Transverse colon (tissue), 4 donors: ENCODE measurements at regions not wholly inside any gene's neighbourhood (a gene's known extent, or its start where the extent isn't known, plus 50 kb on each side); places are given as distances from the start of the nearest gene placed in this dataset.

Source experiments
- DNase-seq: peaks from one replicate; pipeline ENCODE4 v3.0.0-alpha.2; 2019
- H3K27ac ChIP-seq, 4 donors: fragments of 200-600 bp; sonication (generic); 2 replicates each; pipeline ENCODE4 v1.5.1; 2016 to 2018; ENCODE audit warnings: inconsistent platforms in 4 of 4
- H3K27me3 ChIP-seq: fragments of 200-600 bp; sonication (generic); 2 replicates; pipeline ENCODE4 v1.5.1; 2017; ENCODE audit warnings: inconsistent platforms
- H3K36me3 ChIP-seq, 4 donors: fragments of 200-600 bp; sonication (generic); 2 replicates each; pipeline ENCODE4 v1.5.1; 2017 to 2019; ENCODE audit warnings: inconsistent platforms in 4 of 4
- H3K4me1 ChIP-seq, 4 donors: fragments of 200-600 bp; sonication (generic); 2 replicates each; pipeline ENCODE4 v1.5.1; 2017 to 2020; ENCODE audit warnings: inconsistent platforms in 4 of 4
- H3K4me3 ChIP-seq, 4 donors: fragments of 200-600 bp; sonication (generic); 1 replicate in 1 of 4; 2 replicates in 3 of 4; pipeline versions ENCODE4 v1.5.1 to v1.6.1; 2017 to 2019; ENCODE audit warnings: inconsistent platforms in 4 of 4
- H3K9me3 ChIP-seq, 2 donors: fragments of 200-600 bp; sonication (generic); 2 replicates each; pipeline ENCODE4 v1.5.1; 2017 to 2019; ENCODE audit warnings: inconsistent platforms in 2 of 2
- EP300 ChIP-seq: sonication (generic); formaldehyde crosslinking; IDR thresholded peaks from one replicate; pipeline ENCODE4 v1.6.1; 2017; ENCODE audit warnings: antibody characterized with exemption, low read depth
- POLR2A ChIP-seq: fragments of 450-650 bp; IDR thresholded peaks from one replicate; pipeline ENCODE4 v1.6.1; 2016; ENCODE audit warnings: antibody characterized with exemption, mild to moderate bottlenecking, moderate library complexity
- POLR2AphosphoS5 ChIP-seq, 3 donors: sonication (generic); formaldehyde crosslinking; IDR thresholded peaks; one replicate each; pipeline ENCODE4 v1.6.1; 2016; ENCODE audit warnings: antibody characterized with exemption in 3 of 3
- WGBS, 2 donors: methylation state at CpG; one replicate each; pipeline ENCODE4 v1.1.5; 2018; ENCODE audit warnings: low coverage in 1 of 2; 5-methylcytosine and 5-hydroxymethylcytosine counted together
- in situ Hi-C, 4 donors: fragments of 200-750 bp; cut with MboI; loops; one replicate each; pipeline versions ENCODE4 v1.15.0 to v1.15.1; 2017; ENCODE audit warnings: low sequenced_read_pairs in 3 of 4, low pct_ligation_motif_present in 1 of 4, low pct_unique_long_range_greater_than_20kb in 1 of 4
- intact Hi-C: fragments of 100-400 bp; cut with DNase I; formaldehyde crosslinking; loops from one replicate; pipeline ENCODE4 v1.15.1; 2023; ENCODE audit warnings: low total_unique reads
- TF ChIP-seq, protein P1 (sequence below), 5 experiments: fragments of 200-600 bp in 3 of 5; fragments of 450-650 bp in 2 of 5; sonication (generic) in 3 of 5; IDR thresholded peaks; 1 replicate in 2 of 5; 2 replicates in 3 of 5; pipeline ENCODE4 v1.5.1; 2016 to 2017; ENCODE audit warnings: antibody characterized with exemption in 5 of 5, inconsistent platforms in 3 of 5, mild to moderate bottlenecking in 2 of 5, moderate library complexity in 1 of 5

DNA sequence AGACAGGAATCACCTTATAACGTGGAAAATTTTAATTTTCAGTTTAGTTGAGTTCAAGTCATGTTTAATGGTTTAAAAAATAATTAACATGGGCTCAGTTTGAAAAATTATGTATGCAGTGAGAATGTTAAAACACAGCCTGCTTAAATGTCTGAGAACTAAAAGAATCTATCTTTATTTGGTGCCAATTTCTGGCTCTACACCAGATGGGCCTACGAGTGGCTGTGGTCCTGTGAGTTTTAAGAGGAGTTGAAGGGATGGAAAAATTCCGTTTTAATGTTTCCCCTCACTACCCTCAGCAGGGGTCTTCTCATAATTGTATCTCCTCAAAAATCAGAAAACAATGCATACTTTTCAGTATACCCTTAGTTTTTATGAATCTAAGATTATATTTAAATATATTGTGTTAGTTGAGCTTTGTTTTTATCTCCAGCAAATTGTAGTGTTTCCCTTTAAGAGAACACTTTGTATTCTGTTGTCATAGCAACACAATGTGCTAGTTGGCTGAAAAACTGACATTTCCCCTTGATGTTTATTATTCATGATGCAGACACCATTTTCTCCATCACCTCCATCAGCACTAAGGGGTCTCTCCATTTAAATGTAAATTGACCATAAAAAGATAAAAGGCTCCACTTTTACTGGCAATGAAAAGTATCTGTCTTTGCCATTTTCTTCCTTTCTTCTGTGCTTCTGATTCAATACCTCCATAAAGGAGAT lies 393.5 kb upstream of the GRIA3 start:
- intact Hi-C loops: no loop called here

DNA sequence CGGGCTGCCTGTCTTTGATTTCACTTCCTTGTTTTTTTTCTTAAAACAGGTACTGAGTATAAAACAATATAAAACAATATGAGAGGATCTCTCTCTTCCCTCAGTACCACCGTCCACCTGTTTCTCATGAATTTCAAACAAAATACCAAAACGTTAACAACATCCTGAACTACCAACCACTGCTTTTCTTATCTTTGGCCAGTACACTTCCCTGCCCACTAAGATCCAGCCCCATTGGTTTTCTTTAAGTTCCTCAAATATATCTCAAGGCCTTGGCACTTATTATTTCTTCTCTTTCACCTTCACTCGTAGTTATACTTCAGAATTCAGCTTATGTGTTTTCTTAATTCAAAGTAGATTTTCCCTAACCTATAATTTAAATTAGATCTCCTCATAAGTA lies 370.2 kb upstream of the GRIA3 start:
- 60% methylated on average over 4 of the region's 4 CpGs; no CpG with 5 or more reads in 1 of the 2 donors for WGBS, 2 donors
- no peaks in the 10 kb centered on the region for H3K9me3 ChIP-seq
- H3K27ac ChIP-seq: no peak overlapping the region
- no peaks in the 10 kb centered on the region for H3K36me3 ChIP-seq
- DNase-seq: no peak
- intact Hi-C loops: no loop called here
- no peaks in the 10 kb centered on the region for H3K4me1 ChIP-seq
- no peak overlapping the region for H3K4me3 ChIP-seq
- in situ Hi-C loops: no loop called here
- no peaks in the 10 kb centered on the region for H3K27me3 ChIP-seq
- TF ChIP-seq EP300 (no peak), POLR2A (no peak), POLR2AphosphoS5 (IDR thresholded peaks at IDR 0.05) (no peak)
- TF ChIP-seq, protein P1, sequence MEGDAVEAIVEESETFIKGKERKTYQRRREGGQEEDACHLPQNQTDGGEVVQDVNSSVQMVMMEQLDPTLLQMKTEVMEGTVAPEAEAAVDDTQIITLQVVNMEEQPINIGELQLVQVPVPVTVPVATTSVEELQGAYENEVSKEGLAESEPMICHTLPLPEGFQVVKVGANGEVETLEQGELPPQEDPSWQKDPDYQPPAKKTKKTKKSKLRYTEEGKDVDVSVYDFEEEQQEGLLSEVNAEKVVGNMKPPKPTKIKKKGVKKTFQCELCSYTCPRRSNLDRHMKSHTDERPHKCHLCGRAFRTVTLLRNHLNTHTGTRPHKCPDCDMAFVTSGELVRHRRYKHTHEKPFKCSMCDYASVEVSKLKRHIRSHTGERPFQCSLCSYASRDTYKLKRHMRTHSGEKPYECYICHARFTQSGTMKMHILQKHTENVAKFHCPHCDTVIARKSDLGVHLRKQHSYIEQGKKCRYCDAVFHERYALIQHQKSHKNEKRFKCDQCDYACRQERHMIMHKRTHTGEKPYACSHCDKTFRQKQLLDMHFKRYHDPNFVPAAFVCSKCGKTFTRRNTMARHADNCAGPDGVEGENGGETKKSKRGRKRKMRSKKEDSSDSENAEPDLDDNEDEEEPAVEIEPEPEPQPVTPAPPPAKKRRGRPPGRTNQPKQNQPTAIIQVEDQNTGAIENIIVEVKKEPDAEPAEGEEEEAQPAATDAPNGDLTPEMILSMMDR (IDR thresholded peaks at IDR 0.05): no peak

More for the DNA sequence above, 393.5 kb upstream of the GRIA3 start:
- in situ Hi-C loops: no loop called here
- 44 to 67% methylated on average over 1 to 3 of the region's 3 CpGs for WGBS, 2 donors
- no peaks in the 10 kb centered on the region for H3K4me1 ChIP-seq
- no peak overlapping the region for H3K4me3 ChIP-seq
- no peak overlapping the region for H3K27ac ChIP-seq
- no peaks in the 10 kb centered on the region for H3K36me3 ChIP-seq
- no peak for DNase-seq
- no peaks in the 10 kb centered on the region for H3K9me3 ChIP-seq
- H3K27me3 ChIP-seq: no peaks in the 10 kb centered on the region
- no peak for TF ChIP-seq POLR2A
- TF ChIP-seq, protein P1 (IDR thresholded peaks at IDR 0.05): no peak
- TF ChIP-seq POLR2AphosphoS5 (IDR thresholded peaks at IDR 0.05): no peak
- no peak for TF ChIP-seq EP300

DNA sequence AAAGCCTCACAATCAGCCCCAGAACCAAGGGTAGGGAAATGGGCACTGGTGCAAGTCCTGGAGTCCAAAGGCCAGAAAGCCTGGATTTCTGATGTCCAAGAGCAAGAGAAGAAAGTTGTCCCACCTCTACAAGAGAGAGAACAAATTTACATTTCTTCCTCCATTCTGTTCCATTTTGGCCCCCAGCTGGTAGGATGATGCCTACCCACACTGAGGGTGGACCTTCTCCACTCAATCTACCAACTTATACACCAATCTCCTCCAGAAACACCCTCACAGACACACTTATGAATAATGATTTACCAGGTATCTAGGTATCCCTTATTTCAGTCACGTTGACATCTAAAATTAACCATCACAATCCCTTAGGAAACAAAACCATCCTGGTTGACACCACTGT lies 367.8 kb upstream of the GRIA3 start:
- DNase-seq: no peak
- Histone ChIP-seq H3K27me3 (no peaks in the 10 kb centered on the region), H3K9me3 (no peaks in the 10 kb centered on the region), H3K4me3 (no peak overlapping the region), H3K36me3 (no peaks in the 10 kb centered on the region), H3K27ac (no peak overlapping the region), H3K4me1 (no peaks in the 10 kb centered on the region)
- TF ChIP-seq, protein P1 (IDR thresholded peaks at IDR 0.05): no peak
- TF ChIP-seq POLR2AphosphoS5 (IDR thresholded peaks at IDR 0.05): no peak
- TF ChIP-seq EP300: no peak
- TF ChIP-seq POLR2A: no peak
- in situ Hi-C loops (no loop called here), intact Hi-C loops (no loop called here)
- WGBS, 2 donors: 86% methylated on average over 1 of the region's 1 CpG; no CpG with 5 or more reads in 1 of the 2 donors

DNA sequence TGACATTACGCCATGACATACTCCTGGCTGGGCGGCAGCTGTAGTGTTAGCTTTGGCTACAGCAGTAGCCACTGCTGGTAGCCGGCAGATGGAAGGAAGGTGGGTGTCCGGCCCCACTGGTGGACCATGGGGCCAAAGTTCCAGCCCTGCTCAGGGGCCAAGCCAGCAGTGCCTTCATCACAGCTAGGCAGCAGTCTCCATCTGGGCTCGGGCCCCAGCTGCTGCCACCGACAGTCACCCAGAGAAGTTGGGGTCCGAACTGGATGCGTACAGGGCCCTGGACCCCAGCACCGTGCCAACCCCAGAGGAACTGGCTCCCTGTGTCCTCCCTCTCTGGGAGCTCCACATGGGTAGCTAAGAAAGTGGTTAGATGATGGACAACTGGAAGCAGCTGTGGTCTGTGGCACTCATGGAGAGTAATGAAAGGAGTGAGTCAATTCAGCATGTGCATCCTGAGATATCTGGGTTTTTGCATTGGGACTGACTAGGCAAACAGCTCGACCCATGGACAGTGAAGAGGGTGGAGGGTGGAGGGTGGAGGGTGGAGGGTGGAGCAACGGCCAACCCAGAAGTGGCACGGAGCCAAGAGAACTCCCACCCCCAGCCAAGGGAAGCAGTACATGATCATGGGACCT lies 366.6 kb upstream of the GRIA3 start:
- TF ChIP-seq EP300: no peak
- no peak for TF ChIP-seq POLR2A
- no peak overlapping the region for H3K4me3 ChIP-seq
- WGBS, 2 donors: 82% methylated on average over 6 of the region's 12 CpGs; no CpG with 5 or more reads in 1 of the 2 donors

More for the DNA sequence above, 366.6 kb upstream of the GRIA3 start:
- no peaks in the 10 kb centered on the region for H3K36me3 ChIP-seq
- no peaks in the 10 kb centered on the region for H3K4me1 ChIP-seq
- DNase-seq: no peak
- H3K27ac ChIP-seq: no peak overlapping the region
- intact Hi-C loops: no loop called here
- in situ Hi-C loops: no loop called here
- no peaks in the 10 kb centered on the region for H3K27me3 ChIP-seq
- no peaks in the 10 kb centered on the region for H3K9me3 ChIP-seq
